Heart left ventricle (tissue), 16 donors: ENCODE measurements at regions not wholly inside any gene's neighbourhood (a gene's known extent, or its start where the extent isn't known, plus 50 kb on each side); places are given as distances from the start of the nearest gene placed in this dataset.

Experiments
- ATAC-seq, 4 donors: fragments of 200-7000 bp; cut with Tn5 transposase; one replicate each; pipeline ENCODE4 v1.9.1; 2020 to 2022; ENCODE audit warnings: moderate library complexity in 4 of 4, mild to moderate bottlenecking in 3 of 4, moderate number of reproducible peaks in 1 of 4
- DNase-seq, 5 donors: peaks; one replicate each; pipeline ENCODE4 v3.0.0-alpha.2; 2020
- H3K27ac ChIP-seq, 12 donors: fragments of 200-600 bp; sonication (generic) in 4 of 12; one replicate each; pipeline versions ENCODE4 v1.5.0 to v1.8.0; 2016 to 2022; ENCODE audit warnings: mild to moderate bottlenecking in 2 of 12
- H3K27me3 ChIP-seq, 9 donors: fragments of 200-600 bp; sonication (generic) in 2 of 9; one replicate each; pipeline versions ENCODE4 v1.5.1 to v1.8.0; 2016 to 2022; ENCODE audit warnings: mild to moderate bottlenecking in 3 of 9
- H3K36me3 ChIP-seq, 9 donors: fragments of 200-600 bp; sonication (generic) in 2 of 9; one replicate each; pipeline versions ENCODE4 v1.5.0 to v1.8.0; 2018 to 2022; ENCODE audit warnings: mild to moderate bottlenecking in 2 of 9
- H3K4me1 ChIP-seq, 12 donors: fragments of 200-600 bp; sonication (generic) in 4 of 12; one replicate each; pipeline versions ENCODE4 v1.5.0 to v1.8.0; 2016 to 2022; ENCODE audit warnings: mild to moderate bottlenecking in 3 of 12
- H3K4me3 ChIP-seq, 12 donors: fragments of 200-600 bp; sonication (generic) in 4 of 12; one replicate each; pipeline versions ENCODE4 v1.5.0 to v1.8.0; 2017 to 2022; ENCODE audit warnings: mild to moderate bottlenecking in 9 of 12, moderate library complexity in 4 of 12
- H3K9me3 ChIP-seq, 12 donors: fragments of 200-600 bp; sonication (generic) in 4 of 12; one replicate each; pipeline versions ENCODE4 v1.5.0 to v1.8.0; 2016 to 2022; ENCODE audit warnings: mild to moderate bottlenecking in 1 of 12
- CTCF ChIP-seq, 12 donors: fragments of 200-600 bp; sonication (generic) in 4 of 12; IDR thresholded peaks; one replicate each; pipeline versions ENCODE4 v1.5.0 to v1.8.0; 2018 to 2022; ENCODE audit warnings: antibody characterized with exemption in 12 of 12, mild to moderate bottlenecking in 5 of 12
- POLR2A ChIP-seq, 2 donors: fragments of 450-650 bp; IDR thresholded peaks; one replicate each; pipeline ENCODE4 v1.6.1; 2017; ENCODE audit warnings: antibody characterized with exemption in 2 of 2, mild to moderate bottlenecking in 2 of 2, moderate library complexity in 2 of 2
- WGBS, 4 donors: extraction: QIAGEN DNeasy Blood & Tissue Kit in 2 of 4; methylation state at CpG; one replicate each; pipeline versions ENCODE4 v1.1.5 to v1.1.7; 2013 to 2018; 5-methylcytosine and 5-hydroxymethylcytosine counted together
- intact Hi-C, 10 donors: fragments of 100-400 bp; cut with DNase I; formaldehyde crosslinking; loops; one replicate each; pipeline versions ENCODE4 v1.11.1 to v1.14.2; 2022
- donor health status: ischemic (EF 13 %, LVEDD 7.1; RV severe dilation, severe dysfunction).
- donor health status: healthy with polysubstance abuse.
- donor health status: DM: no; HTN: yes; CAD: no.
- donor health status: DM: no; HTN: no; CAD: no.
- donor health status: ischemic (EF 25% LVEDD 6.9; RV normal size, moderate dysfunction).
- donor health status: ischemic (EF 25% LVEDD 5.7; RV mildly dilated, moderate dysfunction).
- donor health status: healthy.
- donor health status: DM: yes; HTN: yes; CAD: no.
- donor health status: ischemic (EF 35%, LVEDD 5.7; RV mildly dilated, moderate dysfunction).
- donor health status: nonischemic (EF 11% LVEDD 7.7; RV severe dilation, severe dysfunction).
- donor health status: DM: yes; HTN: yes; CAD: no.
- donor health status: PGD.
- donor health status: ischemic (EF 29% LVEDD 5.4; RV normal size, mild dysfunction).
- donor health status: nonischemic (EF 23%, LVEDD 6.1; RV moderate dilation, normal function).

GRCh38 chr5:76000582-76000981 is 82.6 kb upstream of the SV2C start:
- H3K36me3 ChIP-seq = no peaks in the 10 kb centered on the region
- H3K9me3 ChIP-seq = peaks cover 0 to 3% (median 0%) of the 10 kb centered on the region in 12 donors
- no peaks in the 10 kb centered on the region for H3K27me3 ChIP-seq
- no peak overlapping the region for H3K4me3 ChIP-seq
- TF ChIP-seq CTCF (IDR thresholded peaks at IDR 0.05) = no peak
- no peak for TF ChIP-seq POLR2A (IDR thresholded peaks at IDR 0.05)
- 83 to 88% (median 86%) methylated on average over 3 of the region's 3 CpGs for WGBS, 4 donors
- no peaks in the 10 kb centered on the region for H3K4me1 ChIP-seq
- intact Hi-C loops = no loop called here
- H3K27ac ChIP-seq = no peak overlapping the region
- ATAC-seq = no peak
- no peak for DNase-seq

GRCh38 chr5:75993643-75994520 is 89.3 kb upstream of the SV2C start:
- no peaks in the 10 kb centered on the region for H3K4me1 ChIP-seq
- 65 to 87% (median 74%) methylated on average over 5 of the region's 5 CpGs for WGBS, 4 donors
- DNase-seq (no peak), ATAC-seq (no peak)
- H3K27me3 ChIP-seq = peaks cover 0 to 2% (median 0%) of the 10 kb centered on the region in 9 donors
- intact Hi-C loops = no loop called here
- H3K27ac ChIP-seq = no peak overlapping the region
- H3K36me3 ChIP-seq = no peaks in the 10 kb centered on the region
- peaks cover 0 to 3% (median 0%) of the 10 kb centered on the region in 12 donors for H3K9me3 ChIP-seq
- H3K4me3 ChIP-seq = no peak overlapping the region
- no peak for TF ChIP-seq POLR2A (IDR thresholded peaks at IDR 0.05)
- TF ChIP-seq CTCF (IDR thresholded peaks at IDR 0.05) = no peak

- peaks cover 0 to 2% (median 0%) of the 10 kb centered on the region in 12 donors for H3K9me3 ChIP-seq
- peaks cover 0 to 2% (median 0%) of the 10 kb centered on the region in 9 donors for H3K27me3 ChIP-seq
- H3K36me3 ChIP-seq = no peaks in the 10 kb centered on the region
- H3K4me1 ChIP-seq = no peaks in the 10 kb centered on the region
- WGBS, 4 donors = 82 to 88% (median 83%) methylated on average over 6 of the region's 6 CpGs
- ATAC-seq (no peak), DNase-seq (no peak)
- H3K27ac ChIP-seq = no peak overlapping the region
- no peak overlapping the region for H3K4me3 ChIP-seq
- intact Hi-C loops = no loop called here
- no peak for TF ChIP-seq POLR2A (IDR thresholded peaks at IDR 0.05)
- no peak for TF ChIP-seq CTCF (IDR thresholded peaks at IDR 0.05)
Observed at GRCh38 chr5:75993183-75993582, 90.0 kb upstream of the SV2C start.

DNA sequence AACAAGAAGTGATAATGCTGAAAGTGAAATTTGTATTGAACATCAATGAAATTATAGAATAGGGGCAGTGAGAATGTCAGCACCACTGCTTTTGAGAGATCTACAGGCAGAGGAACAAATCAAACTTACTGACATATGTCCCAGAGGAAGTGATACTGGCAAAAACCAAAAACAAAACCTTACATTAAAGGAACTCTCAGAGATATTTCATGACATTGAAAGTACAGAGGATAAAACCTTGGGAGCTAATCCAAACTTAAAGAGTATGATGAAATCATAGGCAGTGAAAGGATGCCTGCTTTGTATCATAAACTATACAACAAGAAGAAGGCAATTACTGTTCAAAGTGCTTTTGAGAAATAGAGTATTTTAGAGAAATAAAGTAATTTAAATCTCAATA is 90.4 kb upstream of the SV2C start:
- Histone ChIP-seq H3K27ac (no peak overlapping the region), H3K36me3 (no peaks in the 10 kb centered on the region), H3K27me3 (peaks cover 0 to 2% (median 0%) of the 10 kb centered on the region in 9 donors), H3K9me3 (no peaks in the 10 kb centered on the region), H3K4me3 (no peak overlapping the region), H3K4me1 (no peaks in the 10 kb centered on the region)
- TF ChIP-seq CTCF (IDR thresholded peaks at IDR 0.05) (no peak), POLR2A (IDR thresholded peaks at IDR 0.05) (no peak)
- ATAC-seq (no peak), DNase-seq (no peak)
- intact Hi-C loops = no loop called here
